ENCODE measurements at regions not wholly inside any gene's neighbourhood (a gene's known extent, or its start where the extent isn't known, plus 50 kb on each side); places are given as distances from the start of the nearest gene placed in this dataset.

DNA sequence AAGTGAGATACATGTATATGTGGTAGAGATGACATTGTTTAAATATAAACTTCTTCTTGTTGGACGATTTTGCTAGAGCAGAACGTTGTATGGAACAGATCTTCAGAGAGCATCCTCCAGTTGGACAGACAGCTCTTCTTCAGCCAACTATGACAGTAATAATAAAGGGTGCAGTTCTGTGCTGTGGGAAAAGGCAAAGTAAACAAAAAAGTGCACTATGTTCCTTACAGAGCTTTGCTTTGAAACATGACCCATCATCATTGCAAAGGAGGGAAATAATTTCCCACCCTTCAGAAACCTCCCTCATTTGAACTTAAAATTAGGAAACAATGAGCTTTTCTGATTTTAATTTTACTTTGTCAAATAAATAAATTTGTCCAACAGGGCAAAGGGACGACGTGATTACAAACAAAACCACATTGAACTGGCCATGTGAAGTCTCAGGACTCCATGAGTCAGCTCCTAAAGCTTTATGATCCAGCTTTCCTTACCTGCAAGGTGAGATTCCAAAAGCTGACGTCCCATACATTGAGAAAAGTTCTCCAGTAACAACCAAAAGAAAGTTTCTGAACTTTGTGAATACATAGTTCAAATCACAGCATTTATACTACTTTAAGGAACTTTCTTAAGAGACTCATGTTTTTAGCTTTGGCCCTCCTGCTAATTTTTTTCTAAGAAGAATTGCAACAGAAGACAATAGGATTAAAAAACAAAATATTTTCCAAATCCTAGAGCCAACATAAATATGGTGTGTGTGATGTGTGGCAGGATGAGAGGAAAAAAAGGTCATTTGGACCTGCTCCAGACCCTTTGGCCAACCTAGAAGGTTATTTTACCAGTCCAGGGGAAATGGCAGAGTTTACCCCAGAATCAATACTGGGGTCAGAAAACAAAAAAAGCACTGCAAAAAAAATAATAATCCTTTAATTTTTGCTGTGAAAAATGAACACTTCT, 565.4 kb upstream of the NRP1 start:
- Mint-ChIP-seq H3K36me3 (no peaks in the 10 kb centered on the region), H3K9me3 (peaks cover 17% of the 10 kb centered on the region), H3K27ac (no peak overlapping the region), H3K4me1 (peaks cover 19% of the 10 kb centered on the region), H3K27me3 (ENCODE audit: low read depth) (no peaks in the 10 kb centered on the region), H3K4me3 (no peak overlapping the region)
- TF ChIP-seq, protein P1, sequence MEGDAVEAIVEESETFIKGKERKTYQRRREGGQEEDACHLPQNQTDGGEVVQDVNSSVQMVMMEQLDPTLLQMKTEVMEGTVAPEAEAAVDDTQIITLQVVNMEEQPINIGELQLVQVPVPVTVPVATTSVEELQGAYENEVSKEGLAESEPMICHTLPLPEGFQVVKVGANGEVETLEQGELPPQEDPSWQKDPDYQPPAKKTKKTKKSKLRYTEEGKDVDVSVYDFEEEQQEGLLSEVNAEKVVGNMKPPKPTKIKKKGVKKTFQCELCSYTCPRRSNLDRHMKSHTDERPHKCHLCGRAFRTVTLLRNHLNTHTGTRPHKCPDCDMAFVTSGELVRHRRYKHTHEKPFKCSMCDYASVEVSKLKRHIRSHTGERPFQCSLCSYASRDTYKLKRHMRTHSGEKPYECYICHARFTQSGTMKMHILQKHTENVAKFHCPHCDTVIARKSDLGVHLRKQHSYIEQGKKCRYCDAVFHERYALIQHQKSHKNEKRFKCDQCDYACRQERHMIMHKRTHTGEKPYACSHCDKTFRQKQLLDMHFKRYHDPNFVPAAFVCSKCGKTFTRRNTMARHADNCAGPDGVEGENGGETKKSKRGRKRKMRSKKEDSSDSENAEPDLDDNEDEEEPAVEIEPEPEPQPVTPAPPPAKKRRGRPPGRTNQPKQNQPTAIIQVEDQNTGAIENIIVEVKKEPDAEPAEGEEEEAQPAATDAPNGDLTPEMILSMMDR (IDR thresholded peaks at IDR 0.05; ENCODE audit: unreplicated experiment) = no peak
- DNase-seq (ENCODE audit: low spot score in 2 of 2, unreplicated experiment in 2 of 2) = no peak

DNA sequence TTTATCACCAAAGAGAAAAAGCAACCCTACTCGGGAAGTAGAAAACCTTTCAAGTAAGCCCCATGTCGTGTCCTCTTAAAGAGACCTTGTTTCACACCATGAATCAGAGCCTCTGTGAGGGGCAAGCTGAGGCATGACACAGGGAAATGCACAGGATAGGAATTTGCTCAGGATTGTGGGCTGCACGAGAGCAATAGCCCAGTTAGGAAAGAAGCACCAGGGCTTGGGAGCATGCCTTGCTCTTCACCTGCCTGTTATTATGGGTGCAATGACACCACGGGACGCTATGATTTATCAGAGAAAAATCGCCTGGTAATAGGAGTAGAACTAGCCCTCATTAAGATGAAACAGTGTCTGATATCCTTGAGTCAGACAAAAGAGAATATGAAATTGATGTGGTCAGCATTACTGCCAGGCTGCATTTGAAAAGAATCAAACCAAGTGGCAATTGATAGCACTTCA, 562.9 kb upstream of the NRP1 start:
- TF ChIP-seq, protein P1 (IDR thresholded peaks at IDR 0.05; ENCODE audit: unreplicated experiment) = no peak

DNA sequence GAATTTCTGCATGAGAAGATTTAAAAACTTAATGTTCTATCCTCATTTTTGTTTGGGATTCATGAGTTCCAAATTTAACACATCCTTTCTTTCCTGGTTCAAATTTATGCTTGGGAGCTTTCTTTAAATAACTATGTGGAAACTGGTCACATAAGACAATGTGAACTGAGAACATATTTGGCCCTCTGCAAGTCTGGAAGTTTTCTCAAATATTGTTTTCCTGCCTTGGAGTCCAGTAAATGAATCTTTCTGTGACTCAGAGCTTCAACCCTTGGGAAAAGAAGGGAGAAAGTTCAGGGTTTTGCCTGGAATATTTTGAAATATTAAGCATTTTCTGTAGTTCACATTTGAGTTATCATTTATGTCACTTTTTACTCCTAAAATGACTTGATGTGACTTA, 559.0 kb upstream of the NRP1 start:
- Mint-ChIP-seq H3K36me3 (no peaks in the 10 kb centered on the region), H3K4me1 (peaks cover 12% of the 10 kb centered on the region), H3K9me3 (peaks cover 12% of the 10 kb centered on the region), H3K27ac (no peak overlapping the region), H3K27me3 (ENCODE audit: low read depth) (no peaks in the 10 kb centered on the region), H3K4me3 (no peak overlapping the region)
- TF ChIP-seq, protein P1 (IDR thresholded peaks at IDR 0.05; ENCODE audit: unreplicated experiment) = no peak
- no peak for DNase-seq (ENCODE audit: low spot score in 2 of 2, unreplicated experiment in 2 of 2)

More for the DNA sequence above, 562.9 kb upstream of the NRP1 start:
- DNase-seq (ENCODE audit: low spot score in 2 of 2, unreplicated experiment in 2 of 2) = no peak
- H3K4me1 Mint-ChIP-seq = peaks cover 19% of the 10 kb centered on the region
- no peak overlapping the region for H3K4me3 Mint-ChIP-seq
- H3K27me3 Mint-ChIP-seq (ENCODE audit: low read depth) = no peaks in the 10 kb centered on the region
- H3K36me3 Mint-ChIP-seq = no peaks in the 10 kb centered on the region
- no peak overlapping the region for H3K27ac Mint-ChIP-seq
- peaks cover 21% of the 10 kb centered on the region for H3K9me3 Mint-ChIP-seq

DNA sequence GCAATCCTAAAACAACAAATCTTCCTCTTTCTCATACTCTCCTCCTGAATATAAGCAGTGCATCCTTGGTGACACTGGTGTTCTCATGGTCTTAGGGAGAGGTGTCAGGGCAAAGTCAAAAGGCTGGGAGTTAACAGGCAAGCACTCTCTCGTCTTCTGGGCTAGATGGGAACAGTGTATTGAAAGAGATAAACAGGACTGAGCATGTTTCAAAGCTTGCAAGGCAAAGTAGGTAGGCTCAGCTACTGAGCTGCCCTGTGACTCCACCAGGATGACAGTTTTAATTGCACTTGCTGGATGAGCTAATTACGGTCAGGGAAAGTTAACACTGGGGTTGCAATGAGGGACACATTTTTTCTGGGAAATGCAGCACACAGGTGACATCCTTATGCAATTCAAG, 554.9 kb upstream of the NRP1 start:
- Mint-ChIP-seq H3K27me3 (ENCODE audit: low read depth) (no peaks in the 10 kb centered on the region), H3K4me3 (no peak overlapping the region), H3K4me1 (peaks cover 6% of the 10 kb centered on the region), H3K9me3 (peaks cover 8% of the 10 kb centered on the region), H3K27ac (no peak overlapping the region), H3K36me3 (no peaks in the 10 kb centered on the region)
- TF ChIP-seq, protein P1 (IDR thresholded peaks at IDR 0.05; ENCODE audit: unreplicated experiment) = no peak
- no peak for DNase-seq (ENCODE audit: low spot score in 2 of 2, unreplicated experiment in 2 of 2)

DNA sequence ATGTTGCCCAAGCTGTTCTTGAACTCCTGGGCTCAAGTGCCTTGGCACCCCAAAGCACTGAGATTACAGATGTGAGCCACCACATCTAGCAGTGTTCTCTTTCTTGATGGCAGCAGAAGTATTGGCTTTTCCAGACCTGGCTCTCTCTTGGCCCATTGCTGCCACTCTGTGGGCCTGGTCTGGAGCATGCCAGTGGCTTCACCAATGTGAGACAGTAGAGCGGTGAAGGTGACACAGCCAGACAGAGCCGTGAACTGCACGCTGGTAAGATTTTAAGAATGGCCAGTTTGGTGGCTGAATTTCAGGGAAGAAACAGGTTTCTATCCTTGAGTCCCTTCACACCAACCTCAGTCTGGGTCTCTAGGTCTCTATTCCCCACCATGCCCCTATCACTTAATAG, 552.7 kb upstream of the NRP1 start:
- H3K4me3 Mint-ChIP-seq = no peak overlapping the region
- DNase-seq (ENCODE audit: low spot score in 2 of 2, unreplicated experiment in 2 of 2) = no peak
- H3K27ac Mint-ChIP-seq = no peak overlapping the region
- H3K4me1 Mint-ChIP-seq = peaks cover 17% of the 10 kb centered on the region
- peaks cover 2% of the 10 kb centered on the region for H3K9me3 Mint-ChIP-seq
- TF ChIP-seq, protein P1 (IDR thresholded peaks at IDR 0.05; ENCODE audit: unreplicated experiment) = no peak
- no peaks in the 10 kb centered on the region for H3K36me3 Mint-ChIP-seq
- no peaks in the 10 kb centered on the region for H3K27me3 Mint-ChIP-seq (ENCODE audit: low read depth)

Measured in mesothelial cell of epicardium (in vitro differentiated cells).